CD4-positive, alpha-beta memory T cell (primary cell): ENCODE measurements at regions not wholly inside any gene's neighbourhood (a gene's known extent, or its start where the extent isn't known, plus 50 kb on each side); places are given as distances from the start of the nearest gene placed in this dataset.

Source experiments
- CTCF ChIA-PET: fragments of 350-600 bp; sonication (Branson Sonifier 250); formaldehyde crosslinking; loops from one replicate; lab custom pipeline; 2021; ENCODE audit warnings: inconsistent platforms; ENCODE audit not compliant: partially characterized antibody; lab: Charles Lee
- POLR2A ChIA-PET: fragments of 350-600 bp; sonication (Branson Sonifier 250); formaldehyde crosslinking; loops from one replicate; lab custom pipeline; 2021; ENCODE audit not compliant: partially characterized antibody; lab: Charles Lee
- DNase-seq, 5 donors: peaks; one replicate each; pipeline versions ENCODE4 v3.0.0 to v3.0.0-alpha.2; 2020 to 2022; ENCODE audit warnings: mixed read lengths in 1 of 5
- H3K27ac ChIP-seq: one replicate; pipeline ENCODE4 v1.7.0; 2013; ENCODE audit warnings: low read depth, low read length
- H3K27me3 ChIP-seq: 2 replicates; pipeline ENCODE4 v1.7.0; 2013; ENCODE audit warnings: mild to moderate bottlenecking, low read length, moderate library complexity; ENCODE audit not compliant: insufficient read depth
- H3K36me3 ChIP-seq: 2 replicates; pipeline ENCODE4 v1.7.0; 2013; ENCODE audit warnings: mild to moderate bottlenecking, low read length, moderate library complexity; ENCODE audit not compliant: insufficient read depth
- H3K4me1 ChIP-seq: 2 replicates; pipeline ENCODE4 v1.7.0; 2013; ENCODE audit warnings: mild to moderate bottlenecking, low read length, moderate library complexity; ENCODE audit not compliant: insufficient read depth
- H3K4me3 ChIP-seq, 2 donors: one replicate each; pipeline ENCODE4 v1.7.0; 2013; ENCODE audit warnings: low read length in 2 of 2, mild to moderate bottlenecking in 1 of 2
- H3K9me3 ChIP-seq, 2 donors: one replicate each; pipeline ENCODE4 v1.7.0; 2013; ENCODE audit warnings: low read length in 2 of 2, control low read depth in 1 of 2; ENCODE audit not compliant: control insufficient read depth in 1 of 2
- H3K27ac Mint-ChIP-seq, 7 donors: one replicate each; pipeline ENCODE4 v1.8.0; 2020 to 2021; ENCODE audit warnings: mixed read lengths in 7 of 7, mild to moderate bottlenecking in 6 of 7, inconsistent platforms in 3 of 7, moderate library complexity in 3 of 7
- H3K27me3 Mint-ChIP-seq, 2 donors: one replicate each; pipeline ENCODE4 v1.8.0; 2020 to 2021; ENCODE audit warnings: mixed read lengths in 2 of 2
- H3K36me3 Mint-ChIP-seq, 2 donors: one replicate each; pipeline ENCODE4 v1.8.0; 2020 to 2021; ENCODE audit warnings: mixed read lengths in 2 of 2, inconsistent platforms in 1 of 2, mild to moderate bottlenecking in 1 of 2
- H3K4me1 Mint-ChIP-seq, 4 donors: one replicate each; pipeline ENCODE4 v1.8.0; 2020 to 2021; ENCODE audit warnings: mixed read lengths in 4 of 4, mild to moderate bottlenecking in 1 of 4
- H3K4me3 Mint-ChIP-seq, 8 donors: one replicate each; pipeline ENCODE4 v1.8.0; 2020 to 2021; ENCODE audit warnings: mixed read lengths in 8 of 8, mild to moderate bottlenecking in 7 of 8, moderate library complexity in 6 of 8, inconsistent platforms in 3 of 8
- H3K9me3 Mint-ChIP-seq, 8 donors: one replicate each; pipeline ENCODE4 v1.8.0; 2020 to 2021; ENCODE audit warnings: mixed read lengths in 8 of 8, mild to moderate bottlenecking in 5 of 8, inconsistent platforms in 3 of 8, moderate library complexity in 1 of 8
- intact Hi-C: fragments of 100-400 bp; cut with micrococcal nuclease; formaldehyde crosslinking; loops from one replicate; pipeline ENCODE4 v1.15.1; 2023

- no peak overlapping the region for H3K4me3 ChIP-seq
- H3K36me3 ChIP-seq, result no peaks in the 10 kb centered on the region
- no peaks in the 10 kb centered on the region for H3K4me1 ChIP-seq
- Mint-ChIP-seq H3K4me3 (no peak overlapping the region), H3K36me3 (no peaks in the 10 kb centered on the region), H3K4me1 (no peaks in the 10 kb centered on the region), H3K27me3 (no peaks in the 10 kb centered on the region), H3K9me3 (peaks cover 0 to 3% (median 0%) of the 10 kb centered on the region in 8 donors), H3K27ac (no peak overlapping the region)
- ChIA-PET POLR2A (no interaction called here), CTCF (no interaction called here)
- no peak overlapping the region for H3K27ac ChIP-seq
- DNase-seq, result no peak
- H3K27me3 ChIP-seq, result no peaks in the 10 kb centered on the region
- H3K9me3 ChIP-seq, result no peaks in the 10 kb centered on the region
- intact Hi-C loops, result no loop called here
These were observed 58.2 kb downstream of the GLI2 start for GRCh38 chr2:120793682-120794403.

- no peaks in the 10 kb centered on the region for H3K9me3 ChIP-seq
- Mint-ChIP-seq H3K27ac (no peak overlapping the region), H3K9me3 (peaks cover 0 to 3% (median 0%) of the 10 kb centered on the region in 8 donors), H3K4me1 (no peaks in the 10 kb centered on the region), H3K4me3 (no peak overlapping the region), H3K27me3 (no peaks in the 10 kb centered on the region), H3K36me3 (no peaks in the 10 kb centered on the region)
- H3K4me3 ChIP-seq, result no peak overlapping the region
- ChIA-PET POLR2A (no interaction called here), CTCF (no interaction called here)
- intact Hi-C loops, result no loop called here
- H3K27ac ChIP-seq, result no peak overlapping the region
- no peaks in the 10 kb centered on the region for H3K4me1 ChIP-seq
- no peaks in the 10 kb centered on the region for H3K36me3 ChIP-seq
- no peaks in the 10 kb centered on the region for H3K27me3 ChIP-seq
- no peak for DNase-seq
These were observed 59.0 kb downstream of the GLI2 start for GRCh38 chr2:120794716-120795115.

GRCh38 chr2:120796094-120796493, 60.4 kb downstream of the GLI2 start:
- POLR2A ChIA-PET, result no interaction called here
- Mint-ChIP-seq H3K4me3 (no peak overlapping the region), H3K4me1 (no peaks in the 10 kb centered on the region), H3K9me3 (peaks cover 0 to 3% (median 0%) of the 10 kb centered on the region in 8 donors), H3K36me3 (no peaks in the 10 kb centered on the region), H3K27me3 (no peaks in the 10 kb centered on the region), H3K27ac (peak overlapping the region in 1 of 7 donors; percentile 52)
- Histone ChIP-seq H3K4me1 (no peaks in the 10 kb centered on the region), H3K9me3 (no peaks in the 10 kb centered on the region), H3K27me3 (no peaks in the 10 kb centered on the region), H3K27ac (no peak overlapping the region), H3K36me3 (no peaks in the 10 kb centered on the region), H3K4me3 (no peak overlapping the region)
- intact Hi-C loops, result no loop called here
- no peak for DNase-seq
- CTCF ChIA-PET, result no interaction called here

- peak overlapping the region in 1 of 7 donors; percentile 39 for H3K27ac Mint-ChIP-seq
- no peaks in the 10 kb centered on the region for H3K27me3 Mint-ChIP-seq
- H3K9me3 Mint-ChIP-seq, result peaks cover 0 to 3% (median 0%) of the 10 kb centered on the region in 8 donors
- H3K36me3 ChIP-seq, result no peaks in the 10 kb centered on the region
- intact Hi-C loops, result no loop called here
- DNase-seq, result no peak
- no peak overlapping the region for H3K4me3 ChIP-seq
- ChIA-PET POLR2A (no interaction called here), CTCF (no interaction called here)
- no peaks in the 10 kb centered on the region for H3K4me1 ChIP-seq
- no peaks in the 10 kb centered on the region for H3K4me1 Mint-ChIP-seq
- H3K27me3 ChIP-seq, result no peaks in the 10 kb centered on the region
- H3K27ac ChIP-seq, result no peak overlapping the region
- no peaks in the 10 kb centered on the region for H3K36me3 Mint-ChIP-seq
- no peak overlapping the region for H3K4me3 Mint-ChIP-seq
- no peaks in the 10 kb centered on the region for H3K9me3 ChIP-seq
These were observed 62.0 kb downstream of the GLI2 start for GRCh38 chr2:120797421-120798221.

GRCh38 chr2:120798567-120799247, 63.0 kb downstream of the GLI2 start:
- no peaks in the 10 kb centered on the region for H3K36me3 Mint-ChIP-seq
- H3K4me3 Mint-ChIP-seq, result no peak overlapping the region
- no peaks in the 10 kb centered on the region for H3K27me3 ChIP-seq
- no peaks in the 10 kb centered on the region for H3K27me3 Mint-ChIP-seq
- no peaks in the 10 kb centered on the region for H3K9me3 ChIP-seq
- no peak overlapping the region for H3K4me3 ChIP-seq
- ChIA-PET CTCF (no interaction called here), POLR2A (no interaction called here)
- no peak overlapping the region for H3K27ac Mint-ChIP-seq
- H3K27ac ChIP-seq, result no peak overlapping the region
- H3K4me1 Mint-ChIP-seq, result no peaks in the 10 kb centered on the region
- intact Hi-C loops, result no loop called here
- no peak for DNase-seq
- peaks cover 0 to 3% (median 0%) of the 10 kb centered on the region in 8 donors for H3K9me3 Mint-ChIP-seq
- no peaks in the 10 kb centered on the region for H3K36me3 ChIP-seq
- H3K4me1 ChIP-seq, result no peaks in the 10 kb centered on the region

GRCh38 chr2:120802158-120802557, 66.5 kb downstream of the GLI2 start:
- ChIA-PET POLR2A (no interaction called here), CTCF (no interaction called here)
- no peaks in the 10 kb centered on the region for H3K4me1 ChIP-seq
- no peak overlapping the region for H3K4me3 ChIP-seq
- H3K27ac ChIP-seq, result no peak overlapping the region
- no peaks in the 10 kb centered on the region for H3K9me3 ChIP-seq
- H3K27me3 Mint-ChIP-seq, result no peaks in the 10 kb centered on the region
- H3K36me3 ChIP-seq, result no peaks in the 10 kb centered on the region
- H3K4me1 Mint-ChIP-seq, result no peaks in the 10 kb centered on the region
- H3K4me3 Mint-ChIP-seq, result no peak overlapping the region
- H3K27me3 ChIP-seq, result no peaks in the 10 kb centered on the region
- DNase-seq, result no peak
- H3K36me3 Mint-ChIP-seq, result no peaks in the 10 kb centered on the region
- peaks cover 0 to 2% (median 0%) of the 10 kb centered on the region in 8 donors for H3K9me3 Mint-ChIP-seq
- intact Hi-C loops, result no loop called here
- H3K27ac Mint-ChIP-seq, result no peak overlapping the region

GRCh38 chr2:120802867-120803484, 67.3 kb downstream of the GLI2 start:
- no peak overlapping the region for H3K4me3 Mint-ChIP-seq
- no peaks in the 10 kb centered on the region for H3K27me3 Mint-ChIP-seq
- no peaks in the 10 kb centered on the region for H3K4me1 Mint-ChIP-seq
- H3K9me3 ChIP-seq, result no peaks in the 10 kb centered on the region
- ChIA-PET CTCF (no interaction called here), POLR2A (no interaction called here)
- H3K27me3 ChIP-seq, result no peaks in the 10 kb centered on the region
- no peak overlapping the region for H3K27ac ChIP-seq
- intact Hi-C loops, result no loop called here
- peaks cover 0 to 2% (median 0%) of the 10 kb centered on the region in 8 donors for H3K9me3 Mint-ChIP-seq
- H3K27ac Mint-ChIP-seq, result no peak overlapping the region
- no peaks in the 10 kb centered on the region for H3K36me3 ChIP-seq
- no peaks in the 10 kb centered on the region for H3K36me3 Mint-ChIP-seq
- no peak overlapping the region for H3K4me3 ChIP-seq
- no peak for DNase-seq
- H3K4me1 ChIP-seq, result no peaks in the 10 kb centered on the region
